Activated CD4-positive, alpha-beta T cell treated with anti-CD3 and anti-CD28 coated beads for 36 hours (primary cell): ENCODE measurements at regions not wholly inside any gene's neighbourhood (a gene's known extent, or its start where the extent isn't known, plus 50 kb on each side); places are given as distances from the start of the nearest gene placed in this dataset.

ENCODE experiments used
- ATAC-seq: fragments of 200-7000 bp; cut with Tn5 transposase; one replicate; pipeline ENCODE4 v1.10.0; 2021; ENCODE audit warnings: mild to moderate bottlenecking, moderate library complexity
- CTCF ChIA-PET: fragments of 350-600 bp; sonication (Branson Sonifier 250); formaldehyde crosslinking; loops from one replicate; lab custom pipeline; 2021; ENCODE audit warnings: antibody characterized with exemption; lab: Charles Lee
- POLR2A ChIA-PET: fragments of 350-600 bp; sonication (Branson Sonifier 250); formaldehyde crosslinking; loops from one replicate; lab custom pipeline; 2021; ENCODE audit warnings: antibody characterized with exemption, inconsistent platforms; lab: Charles Lee
- DNase-seq: peaks from one replicate; pipeline ENCODE4 v3.0.0-alpha.2; 2020
- H3K27ac Mint-ChIP-seq: one replicate; pipeline ENCODE4 v1.8.0; 2021; ENCODE audit warnings: mixed read lengths
- H3K27me3 Mint-ChIP-seq: one replicate; pipeline ENCODE4 v1.8.0; 2021; ENCODE audit warnings: mixed read lengths
- H3K36me3 Mint-ChIP-seq: one replicate; pipeline ENCODE4 v1.8.0; 2021; ENCODE audit warnings: low read depth, mixed read lengths
- H3K4me1 Mint-ChIP-seq: one replicate; pipeline ENCODE4 v1.8.0; 2021; ENCODE audit warnings: mixed read lengths
- H3K4me3 Mint-ChIP-seq: one replicate; pipeline ENCODE4 v1.8.0; 2021; ENCODE audit warnings: mild to moderate bottlenecking, moderate library complexity, mixed read lengths
- H3K9me3 Mint-ChIP-seq: one replicate; pipeline ENCODE4 v1.8.0; 2021; ENCODE audit warnings: low read depth, mixed read lengths
- intact Hi-C, 2 experiments: fragments of 100-400 bp; cut with DNase I in 1 of 2; cut with micrococcal nuclease in 1 of 2; formaldehyde crosslinking; loops; one replicate each; pipeline versions ENCODE4 v1.14.2 to v1.15.1; 2022 to 2024; cut with DNase I, micrococcal nuclease

GRCh38 chr20:53880108-53880641 is 190.2 kb downstream of the BCAS1 start:
- POLR2A ChIA-PET = interaction anchor here (0.6 to 0.9 kb wide), 4 partner anchors 22 to 310 kb away, joined by 3 read pairs; no protein-coding TSS in a partner anchor
- DNase-seq = no peak
- Mint-ChIP-seq H3K36me3 (no peaks in the 10 kb centered on the region), H3K27ac (no peak overlapping the region), H3K9me3 (no peaks in the 10 kb centered on the region), H3K4me1 (peaks cover 32% of the 10 kb centered on the region), H3K4me3 (no peak overlapping the region), H3K27me3 (no peaks in the 10 kb centered on the region)
- no peak for ATAC-seq
- CTCF ChIA-PET = interaction anchor here (0.6 to 2.8 kb wide), 6 partner anchors 10 to 304 kb away, joined by 3 to 11 read pairs (median 3); no protein-coding TSS in a partner anchor
- intact Hi-C loops = no loop called here

DNA sequence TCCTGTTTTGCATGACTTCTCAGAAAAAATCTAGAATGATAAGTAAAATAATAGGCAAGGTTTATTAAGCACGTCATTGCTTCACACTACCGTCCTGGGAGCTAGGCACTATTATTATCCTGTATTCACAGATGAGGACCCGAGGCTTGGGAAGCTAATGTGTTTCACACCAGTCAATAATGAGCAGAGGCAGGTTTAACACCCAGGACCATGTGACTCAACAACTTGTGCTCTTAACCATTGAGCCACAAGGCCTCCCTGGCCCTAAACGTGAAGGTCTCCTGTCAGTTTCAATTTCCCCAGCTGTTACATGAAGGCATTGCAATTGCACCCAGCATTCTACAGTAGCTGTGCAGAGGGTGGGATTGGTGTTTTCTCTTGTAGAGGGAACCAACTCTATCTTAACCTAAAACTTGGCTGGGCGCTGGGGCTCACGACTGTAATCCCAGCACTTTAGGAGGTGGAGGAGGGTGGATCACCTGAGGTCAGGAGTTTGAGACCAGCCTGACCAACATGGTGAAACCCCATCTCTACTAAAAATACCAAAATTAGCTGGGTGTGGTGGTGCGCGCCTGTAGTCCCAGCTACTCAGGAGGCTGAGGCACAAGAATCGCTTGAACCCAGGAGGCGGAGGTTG is 191.2 kb downstream of the BCAS1 start:
- no peak overlapping the region for H3K4me3 Mint-ChIP-seq
- ATAC-seq = no peak
- no peaks in the 10 kb centered on the region for H3K36me3 Mint-ChIP-seq
- H3K9me3 Mint-ChIP-seq = no peaks in the 10 kb centered on the region
- no peaks in the 10 kb centered on the region for H3K27me3 Mint-ChIP-seq
- ChIA-PET POLR2A (interaction anchor here (0.6 to 0.9 kb wide), 4 partner anchors 23 to 309 kb away, joined by 3 read pairs; no protein-coding TSS in a partner anchor), CTCF (interaction anchor here (0.7 to 2.8 kb wide), 7 partner anchors 9 to 314 kb away, joined by 3 to 11 read pairs (median 3); no protein-coding TSS in a partner anchor)
- intact Hi-C loops = no loop called here
- no peak overlapping the region for H3K27ac Mint-ChIP-seq
- peaks cover 22% of the 10 kb centered on the region for H3K4me1 Mint-ChIP-seq
- no peak for DNase-seq

DNA sequence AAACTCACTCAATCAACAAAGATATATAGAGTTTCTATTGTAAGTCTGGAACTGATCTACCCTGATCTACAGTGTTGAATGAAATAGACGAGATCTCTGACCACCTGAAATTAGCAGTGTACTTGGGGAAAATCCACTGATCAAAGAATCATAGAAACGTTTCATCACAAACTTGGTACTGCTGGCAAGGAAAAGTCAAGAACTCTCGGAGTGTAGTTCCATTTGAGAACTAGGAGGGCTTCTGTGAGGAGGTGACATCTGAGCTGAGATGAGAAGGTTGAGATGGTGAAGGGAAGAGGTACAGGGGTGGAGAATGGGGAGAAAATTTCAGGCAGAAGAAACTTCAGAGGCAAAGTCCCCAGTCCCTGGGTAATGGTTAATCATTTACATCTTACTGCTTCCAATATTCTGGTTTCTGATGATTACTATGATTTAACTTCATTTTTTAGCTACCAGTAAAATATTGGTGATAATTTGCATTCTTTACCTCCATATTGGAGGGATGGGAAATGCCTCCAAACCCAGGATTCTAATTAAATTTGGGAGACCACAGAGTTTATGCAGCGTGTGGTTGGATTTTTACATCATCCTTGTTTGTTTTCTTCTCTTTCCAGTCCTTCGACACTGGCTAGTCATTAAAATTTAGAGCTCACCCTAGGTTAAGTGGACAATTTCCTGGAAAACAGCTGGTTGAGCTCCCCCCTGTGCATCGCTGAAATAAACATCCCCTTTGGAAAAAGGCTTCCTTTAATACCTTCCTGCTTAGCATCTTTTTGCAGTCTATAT is 191.9 kb downstream of the BCAS1 start:
- ATAC-seq (no peak), DNase-seq (no peak)
- no peak overlapping the region for H3K27ac Mint-ChIP-seq
- no peak overlapping the region for H3K4me3 Mint-ChIP-seq
- peaks cover 21% of the 10 kb centered on the region for H3K4me1 Mint-ChIP-seq
- no peaks in the 10 kb centered on the region for H3K27me3 Mint-ChIP-seq
- no peaks in the 10 kb centered on the region for H3K9me3 Mint-ChIP-seq
- intact Hi-C loops = no loop called here
- ChIA-PET CTCF (interaction anchor here (0.8 to 1.6 kb wide), 5 partner anchors 8 to 299 kb away, joined by 3 to 4 read pairs (median 3); no protein-coding TSS in a partner anchor), POLR2A (interaction anchor here (0.6 kb wide), 1 partner anchor 294 kb away, joined by 3 read pairs; no protein-coding TSS in a partner anchor)
- H3K36me3 Mint-ChIP-seq = no peaks in the 10 kb centered on the region

- Mint-ChIP-seq H3K27me3 (no peaks in the 10 kb centered on the region), H3K27ac (no peak overlapping the region), H3K4me1 (peaks cover 26% of the 10 kb centered on the region)
Measured at GRCh38 chr20:53876956-53877355, 193.4 kb downstream of the BCAS1 start.

GRCh38 chr20:53876470-53876869 is 193.9 kb downstream of the BCAS1 start:
- H3K27ac Mint-ChIP-seq = no peak overlapping the region
- no peaks in the 10 kb centered on the region for H3K36me3 Mint-ChIP-seq
- H3K9me3 Mint-ChIP-seq = no peaks in the 10 kb centered on the region
- H3K27me3 Mint-ChIP-seq = no peaks in the 10 kb centered on the region
- POLR2A ChIA-PET = no interaction called here
- CTCF ChIA-PET = no interaction called here
- DNase-seq = no peak
- ATAC-seq = no peak
- H3K4me1 Mint-ChIP-seq = peaks cover 31% of the 10 kb centered on the region
- no peak overlapping the region for H3K4me3 Mint-ChIP-seq
- intact Hi-C loops = no loop called here

More at GRCh38 chr20:53876956-53877355, 193.4 kb downstream of the BCAS1 start:
- Mint-ChIP-seq H3K4me3 (no peak overlapping the region), H3K9me3 (no peaks in the 10 kb centered on the region), H3K36me3 (no peaks in the 10 kb centered on the region)
- intact Hi-C loops = no loop called here
- ChIA-PET POLR2A (no interaction called here), CTCF (interaction anchor here (0.9 kb wide), 1 partner anchor 32 kb away, joined by 4 read pairs; no protein-coding TSS in a partner anchor)
- DNase-seq (no peak), ATAC-seq (no peak)

DNA sequence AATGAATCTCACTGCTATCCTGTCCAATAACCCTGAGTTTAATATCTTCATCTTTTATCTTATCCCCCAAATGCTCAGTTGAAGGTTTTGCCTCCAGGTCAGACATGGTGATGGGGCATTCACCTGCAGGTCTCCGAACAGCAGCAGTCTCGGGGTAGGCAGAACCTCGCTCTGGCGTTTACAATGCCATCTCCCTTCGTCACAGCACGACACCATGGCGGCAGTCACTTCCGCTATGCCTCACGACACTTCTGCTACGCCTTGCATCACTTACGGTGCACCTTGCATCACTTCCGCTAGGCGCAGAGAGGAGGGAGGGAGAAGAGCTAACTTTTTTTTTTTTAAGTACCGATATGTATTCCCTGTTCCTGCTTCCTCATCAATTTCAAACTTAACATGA is 194.9 kb downstream of the BCAS1 start:
- no peak overlapping the region for H3K4me3 Mint-ChIP-seq
- CTCF ChIA-PET = no interaction called here
- intact Hi-C loops = no loop called here
- DNase-seq (no peak), ATAC-seq (no peak)
- no peaks in the 10 kb centered on the region for H3K27me3 Mint-ChIP-seq
- no peaks in the 10 kb centered on the region for H3K36me3 Mint-ChIP-seq
- no peak overlapping the region for H3K27ac Mint-ChIP-seq
- POLR2A ChIA-PET = no interaction called here
- no peaks in the 10 kb centered on the region for H3K9me3 Mint-ChIP-seq
- H3K4me1 Mint-ChIP-seq = peaks cover 36% of the 10 kb centered on the region

- H3K9me3 Mint-ChIP-seq = no peaks in the 10 kb centered on the region
- CTCF ChIA-PET = interaction anchor here (0.7 to 3.7 kb wide), 2 partner anchors 10 to 41 kb away, joined by 3 to 24 read pairs; no protein-coding TSS in a partner anchor
- H3K27me3 Mint-ChIP-seq = no peaks in the 10 kb centered on the region
- no peak overlapping the region for H3K27ac Mint-ChIP-seq
- peaks cover 37% of the 10 kb centered on the region for H3K4me1 Mint-ChIP-seq
- H3K4me3 Mint-ChIP-seq = no peak overlapping the region
- no peak for DNase-seq
- ATAC-seq = no peak
- POLR2A ChIA-PET = no interaction called here
- H3K36me3 Mint-ChIP-seq = no peaks in the 10 kb centered on the region
- intact Hi-C loops = loop anchor here in 1 of 2 experiments (5.0 kb wide), 1 partner anchor 63 kb away; no protein-coding TSS in a partner anchor
Measured at GRCh38 chr20:53874706-53875105, 195.7 kb downstream of the BCAS1 start.

DNA sequence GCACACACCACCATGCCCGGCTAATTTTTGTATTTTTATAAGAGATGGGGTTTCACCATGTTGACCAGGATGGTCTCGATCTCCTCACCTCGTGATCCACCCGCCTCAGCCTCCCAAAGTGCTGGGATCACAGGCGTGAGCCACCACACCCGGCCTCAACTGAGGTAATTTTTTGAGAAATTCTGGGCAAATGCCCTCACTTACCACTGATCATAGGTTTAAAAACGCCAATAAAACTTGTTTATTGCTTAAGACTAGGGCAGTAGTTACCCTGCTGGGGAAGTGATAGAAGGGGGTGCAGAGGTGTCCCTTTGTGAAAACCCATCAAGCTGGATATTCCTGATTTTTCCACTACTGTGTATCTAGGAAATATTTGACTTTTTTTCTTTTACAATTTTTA is 196.3 kb downstream of the BCAS1 start:
- POLR2A ChIA-PET = no interaction called here
- H3K36me3 Mint-ChIP-seq = no peaks in the 10 kb centered on the region

DNA sequence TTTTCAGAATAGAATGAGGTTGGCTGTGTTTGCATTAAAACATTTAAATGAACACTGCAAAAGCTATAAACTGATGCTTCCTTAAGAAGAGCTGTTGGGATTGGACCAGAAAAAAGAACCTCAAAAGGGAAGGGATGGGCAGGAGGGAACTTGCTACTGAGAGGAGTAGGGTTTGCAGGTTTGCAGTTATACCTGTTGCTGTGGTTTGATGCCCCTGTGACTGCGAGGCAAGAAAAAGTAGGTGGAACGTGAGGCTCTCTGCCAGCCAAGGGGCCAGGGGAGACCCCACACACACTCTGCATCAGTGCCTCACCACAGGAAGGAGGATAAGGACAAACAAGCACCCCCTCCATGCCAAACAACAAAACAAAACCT is 197.2 kb downstream of the BCAS1 start:
- H3K27me3 Mint-ChIP-seq = no peaks in the 10 kb centered on the region
- H3K4me1 Mint-ChIP-seq = peaks cover 41% of the 10 kb centered on the region
- POLR2A ChIA-PET = interaction anchor here (0.6 to 1.3 kb wide), 2 partner anchors 27 to 187 kb away, joined by 3 to 5 read pairs; no protein-coding TSS in a partner anchor
- H3K27ac Mint-ChIP-seq = peak overlapping the region; percentile 83
- ATAC-seq = no peak
- H3K36me3 Mint-ChIP-seq = no peaks in the 10 kb centered on the region
- no peaks in the 10 kb centered on the region for H3K9me3 Mint-ChIP-seq
- DNase-seq = no peak
- CTCF ChIA-PET = interaction anchor here (0.5 to 3.7 kb wide), 6 partner anchors 11 to 228 kb away, joined by 3 to 24 read pairs (median 3); no protein-coding TSS in a partner anchor
- peak overlapping the region; percentile 73 for H3K4me3 Mint-ChIP-seq
- intact Hi-C loops = loop anchor here in 1 of 2 experiments (2.0 to 5.0 kb wide), 2 partner anchors 42 to 64 kb away; no protein-coding TSS in a partner anchor

More for the DNA sequence above, 196.3 kb downstream of the BCAS1 start:
- Mint-ChIP-seq H3K9me3 (no peaks in the 10 kb centered on the region), H3K27me3 (no peaks in the 10 kb centered on the region), H3K27ac (no peak overlapping the region), H3K4me3 (no peak overlapping the region), H3K4me1 (peaks cover 41% of the 10 kb centered on the region)
- no peak for DNase-seq
- intact Hi-C loops = loop anchor here in 1 of 2 experiments (5.0 kb wide), 1 partner anchor 63 kb away; no protein-coding TSS in a partner anchor
- CTCF ChIA-PET = interaction anchor here (0.7 to 3.7 kb wide), 3 partner anchors 11 to 229 kb away, joined by 3 to 24 read pairs (median 3); no protein-coding TSS in a partner anchor
- ATAC-seq = no peak

DNA sequence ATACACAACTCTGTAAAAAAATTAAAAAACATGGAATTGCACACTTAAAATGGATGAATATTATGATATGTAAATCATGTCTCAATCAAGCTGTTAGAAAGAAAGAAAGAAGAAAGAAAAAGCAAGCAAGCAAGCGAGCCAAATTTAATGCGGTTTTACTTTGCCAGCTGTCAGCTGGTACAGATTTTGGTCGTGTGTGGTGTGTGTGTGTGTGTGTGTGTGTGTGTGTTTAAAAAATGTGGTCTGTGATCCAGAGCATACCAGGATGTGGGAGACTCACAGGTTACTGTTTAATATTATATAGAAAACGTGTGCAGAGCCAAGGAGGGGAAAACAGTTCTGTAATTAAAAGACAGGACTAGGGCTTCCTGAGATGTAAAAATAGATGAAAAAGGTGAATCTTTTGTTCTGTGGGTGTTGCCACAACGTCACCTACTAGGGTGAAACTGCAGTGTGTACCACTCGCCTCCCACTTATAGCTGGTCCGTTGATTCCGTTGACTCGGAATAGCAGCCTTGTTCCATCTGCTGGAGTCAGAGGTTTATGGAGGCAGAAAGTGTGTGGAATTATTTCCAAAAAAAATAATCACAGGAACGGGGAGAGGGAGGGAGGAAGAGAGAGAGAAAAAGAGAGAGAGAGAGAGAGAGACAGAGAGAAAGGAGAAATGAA is 197.7 kb downstream of the BCAS1 start:
- no peaks in the 10 kb centered on the region for H3K27me3 Mint-ChIP-seq
- ATAC-seq = peak; percentile 22
- H3K4me1 Mint-ChIP-seq = peaks cover 46% of the 10 kb centered on the region
- ChIA-PET CTCF (interaction anchor here (0.5 to 3.7 kb wide), 18 partner anchors 9 to 293 kb away, joined by 3 to 24 read pairs (median 3); no protein-coding TSS in a partner anchor), POLR2A (interaction anchor here (0.6 to 1.3 kb wide), 4 partner anchors 24 to 211 kb away, joined by 3 to 5 read pairs (median 3); no protein-coding TSS in a partner anchor)
- intact Hi-C loops = loop anchor here (1.0 to 5.0 kb wide), 3 partner anchors 11 to 65 kb away; no protein-coding TSS in a partner anchor
- no peaks in the 10 kb centered on the region for H3K9me3 Mint-ChIP-seq
- H3K36me3 Mint-ChIP-seq = no peaks in the 10 kb centered on the region
- peak; percentile 54 for DNase-seq
- H3K27ac Mint-ChIP-seq = peak overlapping the region; percentile 83
- peak overlapping the region; percentile 73 for H3K4me3 Mint-ChIP-seq
